A549 (cell line): ENCODE measurements at regions not wholly inside any gene's neighbourhood (a gene's known extent, or its start where the extent isn't known, plus 50 kb on each side); places are given as distances from the start of the nearest gene placed in this dataset.

Source experiments
- ATAC-seq, 2 experiments: fragments of 200-7000 bp in 1 of 2; fragments of >200 bp in 1 of 2; cut with Nextera tagmentation in 1 of 2; cut with Tn5 transposase in 1 of 2; 3 replicates each; pipeline versions ENCODE4 v1.8.0 to v1.9.1; 2018 to 2020; ENCODE audit warnings: mild to moderate bottlenecking in 1 of 2, moderate library complexity in 1 of 2
- CTCF ChIA-PET: fragments of 300-600 bp; sonication (Branson Sonifier 250); formaldehyde crosslinking; extraction: SDS; loops from one replicate; lab custom pipeline; 2021; ENCODE audit warnings: antibody characterized with exemption, inconsistent platforms; lab: Yijun Ruan, JAX
- POLR2A ChIA-PET: fragments of 350-600 bp; formaldehyde crosslinking; extraction: SDS; loops from one replicate; lab custom pipeline; 2021; ENCODE audit warnings: antibody characterized with exemption, inconsistent platforms; lab: Yijun Ruan, JAX
- DNase-seq, 2 experiments: peaks; one replicate each; pipeline versions ENCODE4 v3.0.0 to v3.0.0-alpha.2; 2011 to 2016; ENCODE audit warnings: low read depth in 1 of 2, low spot score in 1 of 2
- FAIRE-seq: peaks from 2 replicates; lab custom pipeline; 2011; peaks lifted over from hg19 to GRCh38; lab: Jason Lieb, UNC
- H3K27ac ChIP-seq, 2 experiments: fragments of >200 bp; sonication (Bioruptor Twin); formaldehyde crosslinking; 3 replicates each; pipeline ENCODE4 v1.5.1; 2016 to 2017
- H3K4me1 ChIP-seq: fragments of >200 bp; sonication (Bioruptor Twin); formaldehyde crosslinking; 3 replicates; pipeline ENCODE4 v1.6.1; 2016
- H3K4me2 ChIP-seq: fragments of >200 bp; sonication (Bioruptor Twin); formaldehyde crosslinking; 3 replicates; pipeline ENCODE4 v1.6.1; 2016
- H3K4me3 ChIP-seq: fragments of >200 bp; sonication (Bioruptor Twin); formaldehyde crosslinking; 3 replicates; pipeline ENCODE4 v1.5.1; 2016
- H3K9me3 ChIP-seq: fragments of >200 bp; sonication (Bioruptor Twin); formaldehyde crosslinking; 3 replicates; pipeline ENCODE4 v1.6.1; 2016
- CBX8 ChIP-seq: fragments of 200-600 bp; sonication (generic); IDR thresholded peaks from 2 replicates; pipeline ENCODE4 v1.6.1; 2016
- CTCF ChIP-seq: fragments of >200 bp; sonication (Bioruptor Twin); formaldehyde crosslinking; IDR thresholded peaks from 3 replicates; pipeline ENCODE4 v1.5.1; 2016
- EHF ChIP-seq: fragments of 250-450 bp; sonication (Bioruptor Pico); IDR thresholded peaks from 2 replicates; pipeline ENCODE4 v1.5.0; 2020; ENCODE audit warnings: mild to moderate bottlenecking
- EHMT2 ChIP-seq: fragments of 200-600 bp; sonication (generic); IDR thresholded peaks from 2 replicates; pipeline ENCODE4 v1.6.1; 2016; ENCODE audit warnings: antibody characterized with exemption, low read depth, mild to moderate bottlenecking, moderate library complexity
- ELK1 ChIP-seq: fragments of 150-350 bp; IDR thresholded peaks from 2 replicates; pipeline ENCODE4 v1.6.1; 2014; ENCODE audit warnings: low read depth, mild to moderate bottlenecking, low read length
- HDAC2 ChIP-seq: fragments of 200-600 bp; sonication (generic); IDR thresholded peaks from 2 replicates; pipeline ENCODE4 v1.6.1; 2016
- HEYL ChIP-seq: fragments of 250-450 bp; sonication (Bioruptor Pico); IDR thresholded peaks from 2 replicates; pipeline ENCODE4 v1.8.0; 2021; ENCODE audit warnings: mild to moderate bottlenecking, moderate library complexity
- HMGXB4 ChIP-seq: fragments of 250-450 bp; sonication (Bioruptor Pico); IDR thresholded peaks from 2 replicates; pipeline ENCODE4 v1.5.0; 2021; ENCODE audit warnings: mild to moderate bottlenecking, moderate library complexity, borderline replicate concordance
- HOXB13 ChIP-seq: fragments of 250-450 bp; sonication (Bioruptor Pico); IDR thresholded peaks from 2 replicates; pipeline ENCODE4 v1.5.0; 2020; ENCODE audit warnings: low read depth, mild to moderate bottlenecking, moderate library complexity
- PBX3 ChIP-seq: IDR thresholded peaks from 2 replicates; pipeline ENCODE4 v1.6.1; 2012
- PHF8 ChIP-seq: fragments of 200-600 bp; sonication (generic); IDR thresholded peaks from 2 replicates; pipeline ENCODE4 v1.6.1; 2016; ENCODE audit warnings: low read depth, mild to moderate bottlenecking, antibody characterized with exemption, moderate library complexity, borderline replicate concordance
- RAD21 ChIP-seq, 2 experiments: fragments of >200 bp in 1 of 2; sonication (Bioruptor Twin) in 1 of 2; formaldehyde crosslinking in 1 of 2; IDR thresholded peaks in 1 of 2; conservative IDR thresholded peaks in 1 of 2; 2 replicates in 1 of 2; 3 replicates in 1 of 2; pipeline ENCODE4 v1.6.1; 2012 to 2018; ENCODE audit warnings: inconsistent platforms in 1 of 2
- RFX5 ChIP-seq: fragments of 450-650 bp; IDR thresholded peaks from 2 replicates; pipeline ENCODE4 v1.7.1; 2014; ENCODE audit warnings: antibody characterized with exemption, mild to moderate bottlenecking, moderate library complexity
- SREBF2 ChIP-seq: fragments of 450-650 bp; IDR thresholded peaks from 2 replicates; pipeline ENCODE4 v1.6.1; 2014; ENCODE audit warnings: mild to moderate bottlenecking, moderate library complexity
- ZC3H11A ChIP-seq: fragments of 450-650 bp; IDR thresholded peaks from 2 replicates; pipeline ENCODE4 v1.6.1; 2014; ENCODE audit warnings: antibody characterized with exemption, mild to moderate bottlenecking
- WGBS: methylation state at CpG from one replicate; pipeline ENCODE4 v1.1.6; 2017; ENCODE audit errors: missing lambda C conversion rate; 5-methylcytosine and 5-hydroxymethylcytosine counted together

GRCh38 chr11:24086921-24087320 lies 409.9 kb upstream of the LUZP2 start:
- FAIRE-seq = no peak
- 24% methylated on average over 2 of the region's 2 CpGs for WGBS
- H3K9me3 ChIP-seq = no peaks in the 10 kb centered on the region
- TF ChIP-seq CBX8 (no peak), SREBF2 (no peak), EHF (CRISPR knock-in tag) (no peak), ZC3H11A (no peak), HDAC2 (no peak), ELK1 (no peak), CTCF (no peak), HEYL (CRISPR knock-in tag) (no peak), HMGXB4 (CRISPR knock-in tag) (no peak)
- TF ChIP-seq, all 56 proteins: peak for 0
- DNase-seq (no peak), ATAC-seq (no peak)
- POLR2A ChIA-PET = no interaction called here
- Histone ChIP-seq H3K4me3 (no peak overlapping the region), H3K4me1 (no peaks in the 10 kb centered on the region), H3K27ac (no peak overlapping the region), H3K4me2 (no peak overlapping the region)
- CTCF ChIA-PET = no interaction called here

- Histone ChIP-seq H3K4me1 (no peaks in the 10 kb centered on the region), H3K27ac (no peak overlapping the region), H3K9me3 (no peaks in the 10 kb centered on the region), H3K4me3 (no peak overlapping the region)
- 53% methylated on average over 2 of the region's 2 CpGs for WGBS
- CTCF ChIA-PET = no interaction called here
- no peak for DNase-seq
- TF ChIP-seq SREBF2 (no peak), HOXB13 (no peak), CTCF (no peak), RFX5 (no peak)
- TF ChIP-seq, all 56 proteins: peak for 0
- POLR2A ChIA-PET = no interaction called here
- ATAC-seq = no peak
- no peak overlapping the region for H3K4me2 ChIP-seq
- no peak for FAIRE-seq
These were observed 405.3 kb upstream of the LUZP2 start for GRCh38 chr11:24091594-24091993.

- Histone ChIP-seq H3K27ac (no peak overlapping the region), H3K4me3 (no peak overlapping the region), H3K4me1 (no peaks in the 10 kb centered on the region), H3K9me3 (no peaks in the 10 kb centered on the region), H3K4me2 (no peak overlapping the region)
- TF ChIP-seq CBX8 (no peak), RAD21 (conservative IDR thresholded peaks at IDR 0.05 in 1 of 2, IDR thresholded peaks at IDR 0.05 in 1 of 2) (no peak), PHF8 (no peak), PBX3 (no peak), EHMT2 (no peak)
- POLR2A ChIA-PET = no interaction called here
- WGBS = 78% methylated on average over 2 of the region's 2 CpGs
- no peak for FAIRE-seq
- CTCF ChIA-PET = no interaction called here
- no peak for ATAC-seq
- no peak for DNase-seq
These were observed 403.5 kb upstream of the LUZP2 start for GRCh38 chr11:24093375-24093774.
